ENCODE measurements at regions not wholly inside any gene's neighbourhood (a gene's known extent, or its start where the extent isn't known, plus 50 kb on each side); places are given as distances from the start of the nearest gene placed in this dataset.

DNA sequence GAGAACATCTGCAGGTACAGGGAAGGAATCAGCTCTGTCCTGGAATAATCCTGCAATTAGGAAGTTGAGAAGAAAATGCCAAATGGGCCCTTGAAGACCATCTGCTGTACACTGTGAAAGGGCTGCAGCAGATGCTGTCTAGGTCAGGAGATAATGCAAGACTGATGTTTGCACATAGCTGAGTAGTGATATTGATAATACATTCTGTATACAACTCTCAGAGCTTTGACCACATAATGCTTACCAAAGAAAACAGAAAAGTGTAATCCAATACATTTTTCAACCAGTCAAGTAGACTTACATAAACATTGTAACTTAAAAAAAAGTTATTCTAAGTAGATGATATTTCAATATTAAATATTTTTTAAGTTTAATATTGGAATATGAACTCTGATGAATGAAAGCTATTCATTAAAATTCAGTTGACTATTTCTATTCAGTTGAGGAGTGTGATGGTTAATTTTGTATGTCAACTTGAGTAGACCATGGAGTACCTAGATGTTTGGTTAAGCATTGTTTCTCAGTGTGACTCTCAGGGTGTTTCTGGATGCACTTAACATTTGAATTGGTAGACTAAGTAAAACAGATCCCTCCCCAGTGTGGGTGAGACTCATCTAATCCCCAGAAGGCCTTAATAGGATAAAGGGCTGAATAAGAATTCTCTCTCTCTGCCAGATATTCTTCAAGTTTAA lies 380.1 kb upstream of the PRR16 start:
- no peak for DNase-seq
- intact Hi-C loops (cut with DNase I; ENCODE audit: low total_unique reads): no loop called here

DNA sequence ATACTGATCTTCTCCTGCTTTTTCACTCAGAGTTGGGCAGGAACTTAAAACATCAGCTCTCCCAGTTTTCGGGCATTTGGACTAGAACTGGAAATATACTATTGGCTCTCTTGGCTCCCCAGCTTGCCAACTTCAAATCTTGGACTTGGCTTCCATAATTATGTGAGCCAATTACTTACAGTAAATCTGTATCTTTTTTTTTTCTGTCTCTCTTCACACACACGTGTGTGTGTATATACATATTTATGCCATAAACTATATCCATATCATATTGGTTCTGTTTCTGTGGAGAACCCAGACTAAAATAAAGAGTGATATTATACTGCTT lies 379.6 kb upstream of the PRR16 start:
- Histone ChIP-seq H3K9me3 (no peaks in the 10 kb centered on the region), H3K4me3 (no peak overlapping the region), H3K36me3 (ENCODE audit: low read depth, missing control alignments) (no peaks in the 10 kb centered on the region), H3K27me3 (no peaks in the 10 kb centered on the region), H3K4me1 (no peaks in the 10 kb centered on the region), H3K27ac (no peak overlapping the region)
- TF ChIP-seq POLR2A (IDR thresholded peaks at IDR 0.05): no peak
- TF ChIP-seq, protein P1, sequence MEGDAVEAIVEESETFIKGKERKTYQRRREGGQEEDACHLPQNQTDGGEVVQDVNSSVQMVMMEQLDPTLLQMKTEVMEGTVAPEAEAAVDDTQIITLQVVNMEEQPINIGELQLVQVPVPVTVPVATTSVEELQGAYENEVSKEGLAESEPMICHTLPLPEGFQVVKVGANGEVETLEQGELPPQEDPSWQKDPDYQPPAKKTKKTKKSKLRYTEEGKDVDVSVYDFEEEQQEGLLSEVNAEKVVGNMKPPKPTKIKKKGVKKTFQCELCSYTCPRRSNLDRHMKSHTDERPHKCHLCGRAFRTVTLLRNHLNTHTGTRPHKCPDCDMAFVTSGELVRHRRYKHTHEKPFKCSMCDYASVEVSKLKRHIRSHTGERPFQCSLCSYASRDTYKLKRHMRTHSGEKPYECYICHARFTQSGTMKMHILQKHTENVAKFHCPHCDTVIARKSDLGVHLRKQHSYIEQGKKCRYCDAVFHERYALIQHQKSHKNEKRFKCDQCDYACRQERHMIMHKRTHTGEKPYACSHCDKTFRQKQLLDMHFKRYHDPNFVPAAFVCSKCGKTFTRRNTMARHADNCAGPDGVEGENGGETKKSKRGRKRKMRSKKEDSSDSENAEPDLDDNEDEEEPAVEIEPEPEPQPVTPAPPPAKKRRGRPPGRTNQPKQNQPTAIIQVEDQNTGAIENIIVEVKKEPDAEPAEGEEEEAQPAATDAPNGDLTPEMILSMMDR (IDR thresholded peaks at IDR 0.05): no peak
- no peak for DNase-seq
- intact Hi-C loops (cut with DNase I; ENCODE audit: low total_unique reads): no loop called here
- WGBS, 2 donors: 65 to 81% methylated on average over 2 of the region's 2 CpGs

More for the DNA sequence above, 380.1 kb upstream of the PRR16 start:
- TF ChIP-seq POLR2A (IDR thresholded peaks at IDR 0.05): no peak
- TF ChIP-seq, protein P1 (IDR thresholded peaks at IDR 0.05): no peak
- no peak overlapping the region for H3K27ac ChIP-seq
- no peaks in the 10 kb centered on the region for H3K36me3 ChIP-seq (ENCODE audit: low read depth, missing control alignments)
- no peaks in the 10 kb centered on the region for H3K27me3 ChIP-seq
- no peaks in the 10 kb centered on the region for H3K9me3 ChIP-seq
- H3K4me3 ChIP-seq: no peak overlapping the region
- H3K4me1 ChIP-seq: no peaks in the 10 kb centered on the region

DNA sequence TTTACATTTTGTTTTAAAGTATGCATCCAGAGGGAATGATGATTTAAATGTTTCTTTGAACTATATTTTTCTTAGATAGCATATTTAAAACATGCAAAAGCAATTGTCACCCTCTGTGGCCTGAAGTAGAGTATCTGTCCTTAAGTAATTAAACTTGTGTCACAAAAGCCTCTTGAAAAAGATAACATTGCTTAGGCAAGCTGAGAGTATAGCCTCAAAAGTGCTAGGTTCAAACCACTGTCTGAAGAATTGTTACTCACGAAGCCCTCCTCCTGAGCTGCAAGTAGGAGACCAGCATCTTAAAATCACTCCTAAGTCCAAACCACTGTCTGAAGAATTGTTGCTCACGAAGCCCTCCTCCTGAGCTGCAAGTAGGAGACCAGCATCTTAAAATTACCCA lies 378.0 kb upstream of the PRR16 start:
- DNase-seq: no peak
- Histone ChIP-seq H3K36me3 (ENCODE audit: low read depth, missing control alignments) (no peaks in the 10 kb centered on the region), H3K27ac (no peak overlapping the region), H3K4me3 (no peak overlapping the region), H3K27me3 (no peaks in the 10 kb centered on the region), H3K4me1 (no peaks in the 10 kb centered on the region), H3K9me3 (no peaks in the 10 kb centered on the region)
- WGBS, 2 donors: 89 to 95% methylated on average over 2 of the region's 2 CpGs
- intact Hi-C loops (cut with DNase I; ENCODE audit: low total_unique reads): no loop called here
- no peak for TF ChIP-seq POLR2A (IDR thresholded peaks at IDR 0.05)
- TF ChIP-seq, protein P1 (IDR thresholded peaks at IDR 0.05): no peak

DNA sequence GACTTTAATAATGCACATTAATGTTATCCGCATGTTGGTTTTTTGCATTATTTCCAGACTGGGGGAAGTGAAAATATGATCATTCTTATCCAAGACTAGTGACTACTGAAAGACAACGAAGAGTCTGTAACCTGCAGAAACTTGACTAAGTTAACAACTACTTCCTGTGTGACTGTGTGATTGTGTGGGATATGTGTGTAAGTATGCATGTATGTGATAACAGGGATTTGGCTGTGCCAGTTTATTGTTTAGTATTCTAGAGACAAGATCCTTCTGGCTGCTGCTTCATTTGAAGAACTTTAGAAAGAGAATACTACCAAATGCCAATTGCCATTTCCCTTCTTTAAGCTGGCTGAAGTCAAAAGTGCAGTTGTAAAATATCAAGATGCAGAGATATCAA lies 375.7 kb upstream of the PRR16 start:
- no peak for TF ChIP-seq POLR2A (IDR thresholded peaks at IDR 0.05)
- TF ChIP-seq, protein P1 (IDR thresholded peaks at IDR 0.05): no peak
- 73 to 89% methylated on average over 2 of the region's 2 CpGs for WGBS, 2 donors
- no peaks in the 10 kb centered on the region for H3K36me3 ChIP-seq (ENCODE audit: low read depth, missing control alignments)
- no peaks in the 10 kb centered on the region for H3K27me3 ChIP-seq
- H3K9me3 ChIP-seq: no peaks in the 10 kb centered on the region
- no peak for DNase-seq
- intact Hi-C loops (cut with DNase I; ENCODE audit: low total_unique reads): no loop called here
- H3K27ac ChIP-seq: no peak overlapping the region
- no peak overlapping the region for H3K4me3 ChIP-seq
- H3K4me1 ChIP-seq: no peaks in the 10 kb centered on the region

DNA sequence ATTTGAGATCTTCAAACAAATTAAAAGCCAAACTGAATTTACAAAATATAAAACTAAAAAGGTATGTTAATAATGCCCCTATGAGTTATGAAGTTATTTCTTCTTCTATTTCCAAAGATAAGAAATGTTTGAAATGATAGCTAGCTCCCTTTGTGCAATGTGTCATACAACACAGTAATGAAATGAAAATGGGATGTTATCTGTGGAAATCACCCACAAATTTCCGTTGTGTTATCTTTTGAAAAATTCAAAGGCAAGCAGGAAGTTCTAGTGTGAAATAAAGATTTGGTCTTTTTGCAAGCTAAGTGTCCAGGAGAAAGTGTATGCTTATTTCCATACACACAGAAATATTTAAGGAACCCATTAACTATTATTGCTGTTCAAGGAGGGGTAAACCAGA lies 375.3 kb upstream of the PRR16 start:
- TF ChIP-seq, protein P1 (IDR thresholded peaks at IDR 0.05): no peak
- no peak for TF ChIP-seq POLR2A (IDR thresholded peaks at IDR 0.05)
- Histone ChIP-seq H3K27me3 (no peaks in the 10 kb centered on the region), H3K27ac (no peak overlapping the region), H3K4me3 (no peak overlapping the region), H3K36me3 (ENCODE audit: low read depth, missing control alignments) (no peaks in the 10 kb centered on the region), H3K4me1 (no peaks in the 10 kb centered on the region), H3K9me3 (no peaks in the 10 kb centered on the region)
- intact Hi-C loops (cut with DNase I; ENCODE audit: low total_unique reads): no loop called here
- DNase-seq: no peak
- WGBS, 2 donors: 48 to 57% methylated on average over 1 of the region's 1 CpG
